ENCODE measurements at regions not wholly inside any gene's neighbourhood (a gene's known extent, or its start where the extent isn't known, plus 50 kb on each side); places are given as distances from the start of the nearest gene placed in this dataset.

DNA sequence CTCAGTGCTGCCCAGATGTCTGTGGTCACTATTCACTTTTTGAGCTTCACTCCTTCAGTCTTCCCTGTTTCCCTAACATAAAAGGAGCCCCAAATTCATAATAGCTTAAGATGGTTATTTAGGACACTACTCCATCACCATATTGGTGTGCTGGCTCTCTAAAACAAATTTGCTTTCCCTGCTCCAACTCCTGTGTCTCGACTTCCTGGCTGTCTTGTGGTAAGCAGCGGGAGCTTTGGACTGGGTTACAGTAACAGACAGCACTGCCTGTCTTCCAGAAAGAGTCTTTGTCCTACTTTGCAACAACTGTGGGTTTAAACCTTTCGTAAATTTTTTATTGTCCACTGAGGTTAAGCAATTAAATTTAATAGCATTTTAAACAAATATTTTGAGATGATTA is 389.4 kb downstream of the CDH9 start:
- TF ChIP-seq, protein P1, sequence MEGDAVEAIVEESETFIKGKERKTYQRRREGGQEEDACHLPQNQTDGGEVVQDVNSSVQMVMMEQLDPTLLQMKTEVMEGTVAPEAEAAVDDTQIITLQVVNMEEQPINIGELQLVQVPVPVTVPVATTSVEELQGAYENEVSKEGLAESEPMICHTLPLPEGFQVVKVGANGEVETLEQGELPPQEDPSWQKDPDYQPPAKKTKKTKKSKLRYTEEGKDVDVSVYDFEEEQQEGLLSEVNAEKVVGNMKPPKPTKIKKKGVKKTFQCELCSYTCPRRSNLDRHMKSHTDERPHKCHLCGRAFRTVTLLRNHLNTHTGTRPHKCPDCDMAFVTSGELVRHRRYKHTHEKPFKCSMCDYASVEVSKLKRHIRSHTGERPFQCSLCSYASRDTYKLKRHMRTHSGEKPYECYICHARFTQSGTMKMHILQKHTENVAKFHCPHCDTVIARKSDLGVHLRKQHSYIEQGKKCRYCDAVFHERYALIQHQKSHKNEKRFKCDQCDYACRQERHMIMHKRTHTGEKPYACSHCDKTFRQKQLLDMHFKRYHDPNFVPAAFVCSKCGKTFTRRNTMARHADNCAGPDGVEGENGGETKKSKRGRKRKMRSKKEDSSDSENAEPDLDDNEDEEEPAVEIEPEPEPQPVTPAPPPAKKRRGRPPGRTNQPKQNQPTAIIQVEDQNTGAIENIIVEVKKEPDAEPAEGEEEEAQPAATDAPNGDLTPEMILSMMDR (IDR thresholded peaks at IDR 0.05; ENCODE audit: extremely low read depth in 1 of 2, insufficient read depth in 1 of 2, low read depth in 1 of 2, low read length in 2 of 2): no peak
- TF ChIP-seq, protein P2, sequence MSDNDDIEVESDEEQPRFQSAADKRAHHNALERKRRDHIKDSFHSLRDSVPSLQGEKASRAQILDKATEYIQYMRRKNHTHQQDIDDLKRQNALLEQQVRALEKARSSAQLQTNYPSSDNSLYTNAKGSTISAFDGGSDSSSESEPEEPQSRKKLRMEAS (IDR thresholded peaks at IDR 0.05; ENCODE audit: insufficient read depth, insufficient read length): no peak
- no peak for TF ChIP-seq EZH2 (IDR thresholded peaks at IDR 0.05; ENCODE audit: borderline replicate concordance, low read depth, low read length, severe bottlenecking)
- TF ChIP-seq POLR2A (IDR thresholded peaks at IDR 0.05; ENCODE audit: low read depth, low read length): no peak
- TF ChIP-seq JUN (IDR thresholded peaks at IDR 0.05; ENCODE audit: borderline replicate concordance, insufficient read depth, insufficient read length, low read depth): no peak
- TF ChIP-seq MYC (IDR thresholded peaks at IDR 0.05; ENCODE audit: low read depth, low read length): no peak
- no peak for TF ChIP-seq POLR2AphosphoS5 (IDR thresholded peaks at IDR 0.05; ENCODE audit: insufficient read depth, low read depth, low read length)
- no peak for TF ChIP-seq GATA2 (IDR thresholded peaks at IDR 0.05; ENCODE audit: insufficient read depth, insufficient read length, low read depth, low read length)
- TF ChIP-seq FOS (IDR thresholded peaks at IDR 0.05; ENCODE audit: borderline replicate concordance, insufficient read depth, low read length): no peak
